NCI-H345 treated with DMSO at 0.1 percent for 48 hours (cell line): ENCODE measurements at regions not wholly inside any gene's neighbourhood (a gene's known extent, or its start where the extent isn't known, plus 50 kb on each side); places are given as distances from the start of the nearest gene placed in this dataset.
A peak's percentile ranks its signal among the peaks of the same experiment; 100 is the strongest.
"Not testable (repeated sequence)": the region's sequence is repeated elsewhere in the genome, so short reads cannot be mapped to it uniquely, and the experiment has no call there.

Experiments
- DNase-seq: peaks from one replicate; lab custom pipeline; 2025; ENCODE audit not compliant: unreplicated experiment; lab: John Stamatoyannopoulos, UW

GRCh38 chr4:18695733-18696527, 674.4 kb upstream of the LCORL start:
- DNase-seq = no peak

- peak; percentile 33 for DNase-seq
Measured at GRCh38 chr4:18691431-18692200, 670.1 kb upstream of the LCORL start.

GRCh38 chr4:18690291-18690955, 668.9 kb upstream of the LCORL start:
- no peak for DNase-seq

GRCh38 chr4:18689308-18690115, 668.0 kb upstream of the LCORL start:
- peak; percentile 46 for DNase-seq

GRCh38 chr4:18688351-18688750, 666.8 kb upstream of the LCORL start:
- not testable (repeated sequence) for DNase-seq

GRCh38 chr4:18686338-18687037, 664.9 kb upstream of the LCORL start:
- DNase-seq = no peak

- no peak for DNase-seq
Measured at GRCh38 chr4:18684932-18685331, 663.4 kb upstream of the LCORL start.

- DNase-seq = no peak
Measured at GRCh38 chr4:18676526-18676915, 655.0 kb upstream of the LCORL start.

- no peak for DNase-seq
Measured at GRCh38 chr4:18675586-18676525, 654.3 kb upstream of the LCORL start.

GRCh38 chr4:18670034-18670433, 648.5 kb upstream of the LCORL start:
- no peak for DNase-seq

- DNase-seq = no peak
Measured at GRCh38 chr4:18669390-18669789, 647.8 kb upstream of the LCORL start.

GRCh38 chr4:18666322-18666721, 644.8 kb upstream of the LCORL start:
- DNase-seq = no peak

GRCh38 chr4:18664171-18664570, 642.6 kb upstream of the LCORL start:
- DNase-seq = no peak

- DNase-seq = no peak
Measured at GRCh38 chr4:18645351-18645750, 623.8 kb upstream of the LCORL start.

GRCh38 chr4:18641334-18641733, 619.8 kb upstream of the LCORL start:
- DNase-seq = no peak

- no peak for DNase-seq
Measured at GRCh38 chr4:18638031-18638430, 616.5 kb upstream of the LCORL start.

- DNase-seq = no peak
Measured at GRCh38 chr4:18636001-18636585, 614.5 kb upstream of the LCORL start.

- DNase-seq = no peak
Measured at GRCh38 chr4:18635531-18635930, 614.0 kb upstream of the LCORL start.

GRCh38 chr4:18631586-18631985, 610.0 kb upstream of the LCORL start:
- no peak for DNase-seq
